Endothelial cell of umbilical vein (primary cell): ENCODE measurements at regions not wholly inside any gene's neighbourhood (a gene's known extent, or its start where the extent isn't known, plus 50 kb on each side); places are given as distances from the start of the nearest gene placed in this dataset.

ENCODE experiments used
- CTCF ChIP-seq, 2 donors: IDR thresholded peaks; 1 replicate in 1 of 2; 2 replicates in 1 of 2; pipeline ENCODE4 v1.5.1; 2011; ENCODE audit warnings: low read length in 2 of 2, mild to moderate bottlenecking in 2 of 2, moderate library complexity in 2 of 2, control low read depth in 1 of 2, inconsistent platforms in 1 of 2, low read depth in 1 of 2; ENCODE audit not compliant: insufficient read depth in 1 of 2; ENCODE audit errors: extremely low read depth in 1 of 2
- EZH2 ChIP-seq: IDR thresholded peaks from 2 replicates; pipeline ENCODE4 v1.6.1; 2012; ENCODE audit warnings: borderline replicate concordance, low read depth, mild to moderate bottlenecking, moderate library complexity, low read length, inconsistent platforms; ENCODE audit not compliant: severe bottlenecking
- POLR2A ChIP-seq: IDR thresholded peaks from 2 replicates; pipeline ENCODE4 v1.6.1; 2012; ENCODE audit warnings: low read depth, mild to moderate bottlenecking, control low read depth, low read length
- POLR2AphosphoS5 ChIP-seq: IDR thresholded peaks from 2 replicates; pipeline ENCODE4 v1.6.1; 2012; ENCODE audit warnings: low read depth, mild to moderate bottlenecking, control low read depth, low read length, moderate library complexity; ENCODE audit not compliant: insufficient read depth

DNA sequence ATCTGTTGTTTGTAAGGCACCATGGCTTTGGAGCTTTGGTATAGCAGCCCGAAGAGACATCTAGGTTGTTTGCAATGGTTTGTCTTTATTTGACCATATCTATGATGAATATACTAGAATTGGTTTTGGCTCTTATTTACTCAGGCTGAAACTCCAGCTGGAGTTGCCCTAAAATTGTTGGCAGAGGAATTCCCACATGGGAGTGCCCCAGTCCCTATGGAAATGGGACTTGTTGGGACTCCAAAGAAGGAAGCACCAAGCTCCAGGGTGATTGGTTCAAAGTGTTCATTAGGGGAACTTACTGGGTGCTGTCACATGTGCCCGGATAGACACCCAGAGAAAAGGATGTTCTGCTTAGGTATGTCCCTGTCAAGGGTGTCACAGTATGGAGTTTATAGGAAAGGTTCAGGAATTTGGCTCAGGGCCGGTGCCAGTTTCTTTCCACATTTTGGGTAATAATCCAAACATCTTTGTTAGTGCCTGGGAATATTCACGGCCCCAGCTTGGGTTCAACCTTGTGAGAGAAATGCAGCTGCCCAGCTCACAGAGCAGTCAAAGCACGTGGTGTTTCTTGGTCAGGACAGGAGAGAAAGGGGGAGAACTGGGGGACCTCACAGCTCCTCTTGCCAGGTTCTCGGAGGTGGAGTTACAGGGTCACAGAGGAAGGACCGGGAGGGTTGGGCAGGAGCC lies 123.5 kb upstream of the ZSWIM2 start:
- TF ChIP-seq CTCF (IDR thresholded peaks at IDR 0.05; ENCODE audit: extremely low read depth in 1 of 2, insufficient read depth in 1 of 2, low read depth in 1 of 2, low read length in 2 of 2) (no peak), POLR2A (no peak), POLR2AphosphoS5 (no peak), EZH2 (no peak)
